Psoas muscle (tissue), 7 donors: ENCODE measurements at regions not wholly inside any gene's neighbourhood (a gene's known extent, or its start where the extent isn't known, plus 50 kb on each side); places are given as distances from the start of the nearest gene placed in this dataset.

ENCODE experiments used
- ATAC-seq, 4 donors: fragments of 200-7000 bp; cut with Tn5 transposase; one replicate each; pipeline ENCODE4 v1.9.1; 2020; ENCODE audit warnings: moderate library complexity in 3 of 4, mild to moderate bottlenecking in 2 of 4
- DNase-seq, 2 donors: peaks; one replicate each; pipeline ENCODE4 v3.0.0-alpha.2; 2020
- H3K27ac ChIP-seq: fragments of 200-600 bp; one replicate; pipeline ENCODE4 v1.8.0; 2022
- H3K27me3 ChIP-seq, 3 donors: fragments of 200-600 bp in 1 of 3; one replicate each; pipeline versions ENCODE4 v1.6.1 to v1.8.0; 2013 to 2022; ENCODE audit warnings: low read length in 2 of 3, mild to moderate bottlenecking in 2 of 3, moderate library complexity in 1 of 3; ENCODE audit not compliant: insufficient read depth in 3 of 3
- H3K36me3 ChIP-seq, 2 donors: fragments of 200-600 bp in 1 of 2; one replicate each; pipeline versions ENCODE4 v1.6.1 to v1.8.0; 2013 to 2022; ENCODE audit warnings: low read depth in 1 of 2, mild to moderate bottlenecking in 1 of 2, moderate library complexity in 1 of 2; ENCODE audit not compliant: insufficient read depth in 1 of 2
- H3K4me1 ChIP-seq: fragments of 200-600 bp; one replicate; pipeline ENCODE4 v1.8.0; 2022
- H3K4me3 ChIP-seq: fragments of 200-600 bp; one replicate; pipeline ENCODE4 v1.8.0; 2022; ENCODE audit warnings: mild to moderate bottlenecking
- H3K9me3 ChIP-seq: fragments of 200-600 bp; one replicate; pipeline ENCODE4 v1.8.0; 2022
- CTCF ChIP-seq: fragments of 200-600 bp; IDR thresholded peaks from one replicate; pipeline ENCODE4 v1.8.0; 2022; ENCODE audit warnings: antibody characterized with exemption
- WGBS, 3 donors: extraction: QIAGEN DNeasy Blood & Tissue Kit; methylation state at CpG; one replicate each; pipeline versions ENCODE4 v1.1.6 to v1.1.7; 2013; 5-methylcytosine and 5-hydroxymethylcytosine counted together
- intact Hi-C, 2 donors: fragments of 100-400 bp; cut with DNase I; formaldehyde crosslinking; loops; one replicate each; pipeline versions ENCODE4 v1.11.0 to v1.14.2; 2022
- donor health status: healthy with polysubstance abuse.
- donor health status: DM: no; HTN: no; CAD: no; lungs with moderate emphysema.
- donor health status: Bipolar disorder and iron deficiency.
- donor health status: healthy.
- donor health status: DM: yes; HTN: yes; CAD: no.
- donor health status: DM: no; HTN: no; CAD: no.
- donor health status: DM: yes; HTN: yes; CAD: no.

- no peak for TF ChIP-seq CTCF
- DNase-seq = no peak
- no peaks in the 10 kb centered on the region for H3K36me3 ChIP-seq
- H3K4me1 ChIP-seq = no peaks in the 10 kb centered on the region
- intact Hi-C loops = no loop called here
- no peaks in the 10 kb centered on the region for H3K27me3 ChIP-seq
- H3K4me3 ChIP-seq = no peak overlapping the region
- H3K9me3 ChIP-seq = no peaks in the 10 kb centered on the region
- 66 to 70% (median 70%) methylated on average over 15 of the region's 15 CpGs for WGBS, 3 donors
- ATAC-seq = peak in 1 of 4 donors; percentile 37
- no peak overlapping the region for H3K27ac ChIP-seq
Observed at GRCh38 chr18:78213361-78213994, 766.1 kb upstream of the SALL3 start.

- no peak overlapping the region for H3K4me3 ChIP-seq
Observed at GRCh38 chr18:78221496-78221895, 758.1 kb upstream of the SALL3 start.

DNA sequence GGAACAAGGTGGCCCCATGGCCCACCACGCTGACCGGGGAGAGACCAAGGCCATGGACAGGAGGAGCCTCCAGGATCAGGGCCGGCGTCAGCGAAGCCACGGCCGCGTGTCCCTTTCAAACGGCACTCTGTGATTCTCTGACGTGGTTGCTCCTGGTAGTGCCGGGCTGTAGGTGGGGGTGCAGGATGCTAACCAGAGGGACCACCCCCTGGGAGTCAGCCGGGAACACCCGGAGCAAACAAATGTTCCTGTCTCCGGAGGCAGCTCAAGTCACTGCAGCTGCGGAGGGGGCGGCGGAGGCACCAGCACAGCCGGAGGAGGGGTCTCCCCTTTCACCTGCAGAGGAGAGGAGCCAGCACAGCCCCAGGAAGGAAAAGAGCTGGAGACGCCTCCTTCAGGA is 750.6 kb upstream of the SALL3 start:
- Histone ChIP-seq H3K9me3 (no peaks in the 10 kb centered on the region), H3K4me3 (no peak overlapping the region), H3K27me3 (no peaks in the 10 kb centered on the region), H3K36me3 (no peaks in the 10 kb centered on the region), H3K4me1 (no peaks in the 10 kb centered on the region), H3K27ac (no peak overlapping the region)
- DNase-seq = no peak
- TF ChIP-seq CTCF = no peak
- no peak for ATAC-seq
- intact Hi-C loops = no loop called here
- 51 to 65% (median 56%) methylated on average over 17 to 19 of the region's 19 CpGs for WGBS, 3 donors

More at GRCh38 chr18:78221496-78221895, 758.1 kb upstream of the SALL3 start:
- H3K4me1 ChIP-seq = no peaks in the 10 kb centered on the region
- TF ChIP-seq CTCF = no peak
- no peaks in the 10 kb centered on the region for H3K9me3 ChIP-seq
- H3K27ac ChIP-seq = no peak overlapping the region
- H3K36me3 ChIP-seq = no peaks in the 10 kb centered on the region
- DNase-seq = no peak
- ATAC-seq = no peak
- intact Hi-C loops = no loop called here
- WGBS, 3 donors = 48 to 65% (median 55%) methylated on average over 10 of the region's 10 CpGs
- no peaks in the 10 kb centered on the region for H3K27me3 ChIP-seq

DNA sequence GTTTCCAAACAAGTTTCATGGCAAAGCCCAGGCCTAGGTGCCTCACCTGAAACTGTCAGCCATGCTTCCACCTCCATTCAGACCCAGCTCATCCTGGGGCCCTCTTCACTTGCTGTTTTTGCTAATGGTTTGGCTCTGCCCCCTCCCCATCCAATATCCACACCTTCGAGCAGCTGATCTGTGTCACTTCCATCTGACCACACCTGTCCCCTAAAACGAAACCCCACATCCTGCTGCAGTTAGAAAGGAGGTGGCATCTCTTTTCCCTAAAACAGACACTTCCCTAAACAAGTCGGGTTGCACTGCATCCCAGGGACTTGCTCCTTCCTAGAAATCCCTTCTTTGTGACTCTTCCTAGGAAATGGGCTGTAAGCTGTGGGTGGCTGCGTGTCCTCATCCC is 748.7 kb upstream of the SALL3 start:
- no peaks in the 10 kb centered on the region for H3K9me3 ChIP-seq
- ATAC-seq (no peak), DNase-seq (no peak)
- 55 to 74% (median 62%) methylated on average over 4 of the region's 4 CpGs for WGBS, 3 donors
- intact Hi-C loops = no loop called here
- H3K4me3 ChIP-seq = no peak overlapping the region
- TF ChIP-seq CTCF = no peak
- H3K36me3 ChIP-seq = no peaks in the 10 kb centered on the region
- H3K27me3 ChIP-seq = no peaks in the 10 kb centered on the region
- no peaks in the 10 kb centered on the region for H3K4me1 ChIP-seq
- H3K27ac ChIP-seq = no peak overlapping the region

- Histone ChIP-seq H3K27ac (no peak overlapping the region), H3K4me1 (no peaks in the 10 kb centered on the region), H3K9me3 (no peaks in the 10 kb centered on the region), H3K36me3 (no peaks in the 10 kb centered on the region), H3K27me3 (no peaks in the 10 kb centered on the region), H3K4me3 (no peak overlapping the region)
- ATAC-seq (no peak), DNase-seq (no peak)
- TF ChIP-seq CTCF = no peak
- intact Hi-C loops = no loop called here
- WGBS, 3 donors = 68 to 83% (median 75%) methylated on average over 11 of the region's 11 CpGs
Observed at GRCh38 chr18:78232196-78232595, 747.4 kb upstream of the SALL3 start.
